ENCODE measurements at regions not wholly inside any gene's neighbourhood (a gene's known extent, or its start where the extent isn't known, plus 50 kb on each side); places are given as distances from the start of the nearest gene placed in this dataset.

GRCh38 chr3:68295457-68295856 lies 636.9 kb downstream of the TAFA4 start:
- TF ChIP-seq GATA3 (IDR thresholded peaks at IDR 0.05; ENCODE audit: low read depth, low read length) (no peak), GATA2 (IDR thresholded peaks at IDR 0.05; ENCODE audit: low read depth, low read length) (no peak)

- TF ChIP-seq GATA3 (IDR thresholded peaks at IDR 0.05; ENCODE audit: low read depth, low read length) (no peak), GATA2 (IDR thresholded peaks at IDR 0.05; ENCODE audit: low read depth, low read length) (no peak)
Measured at GRCh38 chr3:68290333-68290732, 635.9 kb upstream of the SUCLG2 start.

GRCh38 chr3:68288085-68288484 lies 633.7 kb upstream of the SUCLG2 start:
- TF ChIP-seq GATA2 (IDR thresholded peaks at IDR 0.05; ENCODE audit: low read depth, low read length) = no peak
- TF ChIP-seq GATA3 (IDR thresholded peaks at IDR 0.05; ENCODE audit: low read depth, low read length) = no peak

- no peak for TF ChIP-seq GATA2 (IDR thresholded peaks at IDR 0.05; ENCODE audit: low read depth, low read length)
- no peak for TF ChIP-seq GATA3 (IDR thresholded peaks at IDR 0.05; ENCODE audit: low read depth, low read length)
Measured at GRCh38 chr3:68287101-68287500, 632.7 kb upstream of the SUCLG2 start.

GRCh38 chr3:68274286-68274685 lies 619.9 kb upstream of the SUCLG2 start:
- no peak for TF ChIP-seq GATA3 (IDR thresholded peaks at IDR 0.05; ENCODE audit: low read depth, low read length)
- TF ChIP-seq GATA2 (IDR thresholded peaks at IDR 0.05; ENCODE audit: low read depth, low read length) = no peak

- TF ChIP-seq GATA2 (IDR thresholded peaks at IDR 0.05; ENCODE audit: low read depth, low read length) (no peak), GATA3 (IDR thresholded peaks at IDR 0.05; ENCODE audit: low read depth, low read length) (no peak)
Measured at GRCh38 chr3:68271145-68271544, 616.7 kb upstream of the SUCLG2 start.

GRCh38 chr3:68256635-68257223 lies 602.3 kb upstream of the SUCLG2 start:
- TF ChIP-seq GATA3 (IDR thresholded peaks at IDR 0.05; ENCODE audit: low read depth, low read length) = no peak
- peak; percentile 28; the same call in 1 of the 2 replicates for TF ChIP-seq GATA2 (IDR thresholded peaks at IDR 0.05; ENCODE audit: low read depth, low read length)

- no peak for TF ChIP-seq GATA3 (IDR thresholded peaks at IDR 0.05; ENCODE audit: low read depth, low read length)
Measured at GRCh38 chr3:68249265-68249664, 594.9 kb upstream of the SUCLG2 start.

GRCh38 chr3:68242606-68243005 lies 588.2 kb upstream of the SUCLG2 start:
- TF ChIP-seq GATA2 (IDR thresholded peaks at IDR 0.05; ENCODE audit: low read depth, low read length) = no peak
- no peak for TF ChIP-seq GATA3 (IDR thresholded peaks at IDR 0.05; ENCODE audit: low read depth, low read length)

- TF ChIP-seq GATA2 (IDR thresholded peaks at IDR 0.05; ENCODE audit: low read depth, low read length) (no peak), GATA3 (IDR thresholded peaks at IDR 0.05; ENCODE audit: low read depth, low read length) (no peak)
Measured at GRCh38 chr3:68239542-68239941, 585.1 kb upstream of the SUCLG2 start.

GRCh38 chr3:68234076-68234780 lies 579.8 kb upstream of the SUCLG2 start:
- TF ChIP-seq GATA2 (IDR thresholded peaks at IDR 0.05; ENCODE audit: low read depth, low read length) = no peak
- no peak for TF ChIP-seq GATA3 (IDR thresholded peaks at IDR 0.05; ENCODE audit: low read depth, low read length)

GRCh38 chr3:68228856-68229255 lies 574.4 kb upstream of the SUCLG2 start:
- TF ChIP-seq GATA3 (IDR thresholded peaks at IDR 0.05; ENCODE audit: low read depth, low read length) (no peak), GATA2 (IDR thresholded peaks at IDR 0.05; ENCODE audit: low read depth, low read length) (no peak)

GRCh38 chr3:68220832-68221231 lies 566.4 kb upstream of the SUCLG2 start:
- no peak for TF ChIP-seq GATA2 (IDR thresholded peaks at IDR 0.05; ENCODE audit: low read depth, low read length)
- TF ChIP-seq GATA3 (IDR thresholded peaks at IDR 0.05; ENCODE audit: low read depth, low read length) = no peak

- TF ChIP-seq GATA3 (IDR thresholded peaks at IDR 0.05; ENCODE audit: low read depth, low read length) = no peak
- TF ChIP-seq GATA2 (IDR thresholded peaks at IDR 0.05; ENCODE audit: low read depth, low read length) = no peak
Measured at GRCh38 chr3:68211637-68212036, 557.2 kb upstream of the SUCLG2 start.

GRCh38 chr3:68210635-68211034 lies 556.2 kb upstream of the SUCLG2 start:
- TF ChIP-seq GATA2 (IDR thresholded peaks at IDR 0.05; ENCODE audit: low read depth, low read length) = no peak
